HCT116 (cell line): ENCODE measurements at regions not wholly inside any gene's neighbourhood (a gene's known extent, or its start where the extent isn't known, plus 50 kb on each side); places are given as distances from the start of the nearest gene placed in this dataset.

Experiments used
- ATAC-seq: fragments of 200-7000 bp; cut with Tn5 transposase; 2 replicates; pipeline ENCODE4 v1.9.1; 2020; ENCODE audit warnings: mild to moderate bottlenecking, moderate library complexity
- BruUV-seq: library from RNA; stranded (reverse); fragments of 400-500 nt; replicated peaks from 2 replicates; lab custom pipeline; 2021; lab: Mats Ljungman, UMichigan
- CTCF ChIA-PET: fragments of 300-600 bp; sonication (Branson Sonifier 250); formaldehyde crosslinking; loops from one replicate; lab custom pipeline; 2021; ENCODE audit warnings: antibody characterized with exemption; lab: Charles Lee
- POLR2A ChIA-PET: fragments of 300-600, 350-600 bp; sonication (Branson Sonifier 250); formaldehyde crosslinking; loops from one replicate; lab custom pipeline; 2021; ENCODE audit warnings: antibody characterized with exemption; lab: Charles Lee
- RAD21 ChIA-PET, 2 experiments: fragments of 300-600 bp; sonication (Branson Sonifier 250); formaldehyde crosslinking; loops; one replicate each; lab custom pipeline; 2023; ENCODE audit warnings: low total read pairs in 2 of 2; ENCODE audit not compliant: uncharacterized antibody in 2 of 2, unreplicated experiment in 2 of 2, low non-redundant PET in 1 of 2; lab: Charles Lee
- DNase-seq: peaks from one replicate; pipeline ENCODE4 v3.0.0-alpha.2; 2010; ENCODE audit warnings: low read depth, low spot score
- H2AFZ ChIP-seq: fragments of 200-600 bp; shearing (Covaris generic), sonication (generic); 2 replicates; pipeline ENCODE4 v1.6.1; 2017; ENCODE audit warnings: low read depth, mixed run types, mixed read lengths, antibody characterized with exemption, low read length; ENCODE audit not compliant: poor library complexity, severe bottlenecking
- H3K27ac ChIP-seq: 2 replicates; pipeline ENCODE4 v1.5.1; 2012; ENCODE audit warnings: low read depth, low read length
- H3K27me3 ChIP-seq: fragments of 200-600 bp; sonication (generic); 2 replicates; pipeline ENCODE4 v1.6.1; 2016; ENCODE audit warnings: mixed run types, low read length, mixed read lengths; ENCODE audit not compliant: insufficient read depth
- H3K36me3 ChIP-seq, 2 experiments: fragments of 200-500 bp in 1 of 2; fragments of 200-600 bp in 1 of 2; sonication (Bioruptor generic) in 1 of 2; sonication (generic) in 1 of 2; 2 replicates each; pipeline versions ENCODE4 v1.5.1 to v1.6.1; 2014 to 2016; ENCODE audit warnings: low read length in 2 of 2, inconsistent platforms in 1 of 2, mixed read lengths in 1 of 2, mixed run types in 1 of 2; ENCODE audit not compliant: insufficient read depth in 2 of 2, control insufficient read depth in 1 of 2
- H3K4me1 ChIP-seq, 2 experiments: fragments of 200-600 bp in 1 of 2; sonication (generic) in 1 of 2; 2 replicates each; pipeline versions ENCODE4 v1.5.1 to v1.6.1; 2012 to 2017; ENCODE audit warnings: low read length in 2 of 2, inconsistent platforms in 1 of 2, mild to moderate bottlenecking in 1 of 2, mixed read lengths in 1 of 2, mixed run types in 1 of 2, moderate library complexity in 1 of 2; ENCODE audit not compliant: insufficient read depth in 2 of 2, control insufficient read depth in 1 of 2
- H3K4me2 ChIP-seq: fragments of 200-600 bp; sonication (generic); 2 replicates; pipeline ENCODE4 v1.6.1; 2017; ENCODE audit warnings: mixed run types, low read length, mixed read lengths
- H3K4me3 ChIP-seq, 2 experiments: fragments of 200-600 bp in 1 of 2; sonication (generic) in 1 of 2; replicated peaks in 1 of 2; 2 replicates each; pipeline ENCODE4 v1.5.1; 2011 to 2016; ENCODE audit warnings: low read length in 2 of 2, control low read depth in 1 of 2, low read depth in 1 of 2, mild to moderate bottlenecking in 1 of 2, mixed read lengths in 1 of 2, mixed run types in 1 of 2
- H3K79me2 ChIP-seq: fragments of 200-600 bp; sonication (generic); 2 replicates; pipeline ENCODE4 v1.6.1; 2017; ENCODE audit warnings: mild to moderate bottlenecking, mixed run types, low read length, moderate library complexity, mixed read lengths; ENCODE audit not compliant: insufficient read depth
- H3K9ac ChIP-seq: fragments of 200-600 bp; sonication (generic); 2 replicates; pipeline ENCODE4 v1.6.1; 2016; ENCODE audit warnings: low read length, mixed read lengths
- H3K9me2 ChIP-seq: fragments of 200-600 bp; sonication (generic), shearing (Covaris generic); 2 replicates; pipeline ENCODE4 v1.6.1; 2017; ENCODE audit warnings: mixed run types, mild to moderate bottlenecking, moderate library complexity; ENCODE audit not compliant: insufficient read depth
- H3K9me3 ChIP-seq, 2 experiments: fragments of 200-500 bp in 1 of 2; fragments of 200-600 bp in 1 of 2; sonication (Bioruptor generic) in 1 of 2; sonication (generic) in 1 of 2; 2 replicates each; pipeline ENCODE4 v1.6.1; 2014 to 2017; ENCODE audit warnings: low read length in 2 of 2, mixed read lengths in 2 of 2, inconsistent platforms in 1 of 2, low read depth in 1 of 2, mild to moderate bottlenecking in 1 of 2, mixed run types in 1 of 2, moderate library complexity in 1 of 2; ENCODE audit not compliant: control insufficient read depth in 1 of 2, insufficient read depth in 1 of 2
- H4K20me1 ChIP-seq: fragments of 200-600 bp; sonication (generic), shearing (Covaris generic); 2 replicates; pipeline ENCODE4 v1.6.1; 2017; ENCODE audit warnings: mixed run types, mild to moderate bottlenecking, moderate library complexity; ENCODE audit not compliant: insufficient read depth
- CBX3 ChIP-seq: IDR thresholded peaks from 2 replicates; pipeline ENCODE4 v1.6.1; 2012; ENCODE audit warnings: low read depth
- ELF1 ChIP-seq: IDR thresholded peaks from 2 replicates; pipeline ENCODE4 v1.6.1; 2012; ENCODE audit warnings: low read depth, borderline replicate concordance
- EZH2 ChIP-seq: fragments of 200-600 bp; sonication (generic); IDR thresholded peaks from 2 replicates; pipeline ENCODE4 v1.6.1; 2017; ENCODE audit warnings: antibody characterized with exemption, mixed run types
- EZH2phosphoT487 ChIP-seq: fragments of 200-600 bp; IDR thresholded peaks from 2 replicates; pipeline ENCODE4 v1.6.1; 2018; ENCODE audit warnings: antibody characterized with exemption, borderline replicate concordance
- FOSL1 ChIP-seq: IDR thresholded peaks from 2 replicates; pipeline ENCODE4 v1.6.1; 2012; ENCODE audit warnings: low read depth
- POLR2A ChIP-seq: IDR thresholded peaks from 2 replicates; pipeline ENCODE4 v1.7.0; 2011; ENCODE audit warnings: borderline replicate concordance; ENCODE audit not compliant: insufficient read depth, insufficient read length; ENCODE audit errors: extremely low read depth
- POLR2AphosphoS5 ChIP-seq: IDR thresholded peaks from 2 replicates; pipeline ENCODE4 v1.6.1; 2011; ENCODE audit warnings: mild to moderate bottlenecking, low read depth, low read length, moderate library complexity
- SIN3A ChIP-seq: IDR thresholded peaks from 2 replicates; pipeline ENCODE4 v1.6.1; 2012; ENCODE audit warnings: low read depth
- SRF ChIP-seq: IDR thresholded peaks from 2 replicates; pipeline ENCODE4 v1.6.1; 2012; ENCODE audit warnings: low read depth
- ZNF274 ChIP-seq: fragments of 200-500 bp; sonication (Bioruptor generic); IDR thresholded peaks from 2 replicates; pipeline ENCODE4 v1.6.1; 2014; ENCODE audit warnings: mild to moderate bottlenecking, low read depth, low read length, inconsistent platforms
- intact Hi-C: fragments of 100-400 bp; cut with micrococcal nuclease; formaldehyde crosslinking; loops from 2 replicates; pipeline ENCODE4 v1.10.0; 2022
- TF ChIP-seq, protein P1 (sequence below), 3 experiments: fragments of 200-600 bp in 1 of 3; sonication (generic) in 1 of 3; IDR thresholded peaks in 2 of 3; conservative IDR thresholded peaks in 1 of 3; 2 replicates each; pipeline ENCODE4 v1.5.1; 2012 to 2017; ENCODE audit warnings: low read depth in 2 of 3, low read length in 2 of 3, antibody characterized with exemption in 1 of 3, borderline replicate concordance in 1 of 3, control low read depth in 1 of 3, mild to moderate bottlenecking in 1 of 3, mixed read lengths in 1 of 3, mixed run types in 1 of 3, moderate library complexity in 1 of 3; ENCODE audit not compliant: insufficient read depth in 1 of 3
- TF ChIP-seq, protein P2 (sequence below): IDR thresholded peaks from 2 replicates; pipeline ENCODE4 v1.6.1; 2011; ENCODE audit warnings: mild to moderate bottlenecking, low read length, moderate library complexity; ENCODE audit not compliant: insufficient replicate concordance; ENCODE audit errors: extremely low read depth

DNA sequence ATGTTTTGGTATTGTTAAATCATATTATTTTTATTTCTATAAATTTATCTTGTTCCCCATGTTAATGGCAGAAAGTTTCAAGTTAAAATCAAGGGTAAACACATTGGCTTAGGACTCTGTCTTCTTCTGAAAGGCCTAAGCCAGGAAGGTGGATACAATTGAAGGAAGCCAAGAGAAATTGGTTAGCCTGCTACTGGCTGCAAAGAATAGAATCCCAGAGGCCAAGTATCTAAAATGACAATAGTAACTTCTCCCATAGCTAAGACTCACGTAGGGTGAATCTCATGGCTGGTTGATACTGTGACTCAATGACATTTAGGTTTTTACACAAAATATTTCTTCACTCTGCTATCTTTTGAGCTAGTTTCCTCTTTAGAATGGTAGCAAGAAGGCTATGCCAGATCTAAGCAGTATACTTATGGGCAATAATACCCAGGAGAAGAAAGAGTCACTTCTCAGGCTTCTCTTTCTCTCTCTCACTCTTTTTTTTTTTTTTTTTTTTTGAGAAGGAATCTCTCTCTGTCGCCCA is 621.5 kb upstream of the TBL1XR1 start:
- ChIA-PET RAD21 (no interaction called here), CTCF (no interaction called here), POLR2A (no interaction called here)
- BruUV-seq: no TSS peak
- Histone ChIP-seq H3K36me3 (no peaks in the 10 kb centered on the region), H3K27me3 (no peaks in the 10 kb centered on the region), H3K79me2 (no peaks in the 10 kb centered on the region), H3K4me1 (peaks cover 8 to 12% of the 10 kb centered on the region in 2 experiments; a peak in 3 of 4 replicates), H2AFZ (no peak overlapping the region), H3K4me3 (no peak overlapping the region), H4K20me1 (no peaks in the 10 kb centered on the region), H3K9me2 (no peaks in the 10 kb centered on the region), H3K9ac (no peak overlapping the region), H3K27ac (no peak overlapping the region), H3K9me3 (no peaks in the 10 kb centered on the region), H3K4me2 (no peak overlapping the region)
- TF ChIP-seq EZH2phosphoT487 (no peak), SIN3A (no peak), ZNF274 (no peak), POLR2A (no peak), POLR2AphosphoS5 (no peak), SRF (no peak)
- TF ChIP-seq, protein P1, sequence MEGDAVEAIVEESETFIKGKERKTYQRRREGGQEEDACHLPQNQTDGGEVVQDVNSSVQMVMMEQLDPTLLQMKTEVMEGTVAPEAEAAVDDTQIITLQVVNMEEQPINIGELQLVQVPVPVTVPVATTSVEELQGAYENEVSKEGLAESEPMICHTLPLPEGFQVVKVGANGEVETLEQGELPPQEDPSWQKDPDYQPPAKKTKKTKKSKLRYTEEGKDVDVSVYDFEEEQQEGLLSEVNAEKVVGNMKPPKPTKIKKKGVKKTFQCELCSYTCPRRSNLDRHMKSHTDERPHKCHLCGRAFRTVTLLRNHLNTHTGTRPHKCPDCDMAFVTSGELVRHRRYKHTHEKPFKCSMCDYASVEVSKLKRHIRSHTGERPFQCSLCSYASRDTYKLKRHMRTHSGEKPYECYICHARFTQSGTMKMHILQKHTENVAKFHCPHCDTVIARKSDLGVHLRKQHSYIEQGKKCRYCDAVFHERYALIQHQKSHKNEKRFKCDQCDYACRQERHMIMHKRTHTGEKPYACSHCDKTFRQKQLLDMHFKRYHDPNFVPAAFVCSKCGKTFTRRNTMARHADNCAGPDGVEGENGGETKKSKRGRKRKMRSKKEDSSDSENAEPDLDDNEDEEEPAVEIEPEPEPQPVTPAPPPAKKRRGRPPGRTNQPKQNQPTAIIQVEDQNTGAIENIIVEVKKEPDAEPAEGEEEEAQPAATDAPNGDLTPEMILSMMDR (IDR thresholded peaks at IDR 0.05 in 2 of 3, conservative IDR thresholded peaks at IDR 0.05 in 1 of 3; ENCODE audit: borderline replicate concordance in 1 of 3, insufficient read depth in 1 of 3, low read depth in 2 of 3, low read length in 2 of 3): no peak
- intact Hi-C loops: no loop called here
- DNase-seq (no peak), ATAC-seq (no peak)

DNA sequence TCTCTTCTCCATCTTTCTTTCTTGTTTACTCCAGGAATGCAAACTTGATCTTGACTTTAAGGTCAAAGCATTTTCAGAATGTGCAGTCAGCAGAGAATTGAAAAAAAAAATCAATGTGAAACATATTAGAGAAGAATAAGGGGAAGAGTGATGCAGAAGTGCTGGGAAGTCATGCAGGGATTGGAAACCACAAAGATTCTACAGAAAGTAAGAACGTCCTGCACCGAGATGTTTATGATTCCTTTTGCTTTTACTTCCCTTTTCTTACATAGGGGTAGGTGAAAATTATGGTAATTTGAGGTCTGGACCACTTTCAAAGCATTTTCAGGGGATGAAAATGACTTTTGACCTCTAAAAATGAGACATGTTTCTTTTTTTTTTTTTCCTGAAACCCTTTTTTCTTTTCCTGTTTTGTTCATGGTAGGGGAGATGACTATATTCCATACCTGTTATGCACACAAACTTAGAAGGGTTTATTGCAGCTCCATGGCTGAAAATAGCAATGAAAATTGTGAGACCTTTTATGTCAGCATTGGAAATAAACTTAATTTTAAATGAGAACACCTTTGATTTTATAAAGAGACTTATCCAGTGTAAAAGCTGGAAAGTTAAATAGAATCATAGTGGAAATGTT is 623.5 kb upstream of the TBL1XR1 start:
- Histone ChIP-seq H3K27ac (no peak overlapping the region), H3K36me3 (no peaks in the 10 kb centered on the region), H4K20me1 (no peaks in the 10 kb centered on the region), H3K9me2 (no peaks in the 10 kb centered on the region), H3K79me2 (no peaks in the 10 kb centered on the region), H3K9ac (no peak overlapping the region), H3K4me3 (no peak overlapping the region), H3K9me3 (no peaks in the 10 kb centered on the region), H2AFZ (no peak overlapping the region), H3K27me3 (no peaks in the 10 kb centered on the region), H3K4me2 (no peak overlapping the region), H3K4me1 (peaks cover 8 to 12% of the 10 kb centered on the region in 2 experiments; a peak in 3 of 4 replicates)
- ATAC-seq (no peak), DNase-seq (no peak)
- intact Hi-C loops: no loop called here
- ChIA-PET POLR2A (no interaction called here), RAD21 (no interaction called here), CTCF (no interaction called here)
- no TSS peak for BruUV-seq
- TF ChIP-seq, protein P1 (IDR thresholded peaks at IDR 0.05 in 2 of 3, conservative IDR thresholded peaks at IDR 0.05 in 1 of 3; ENCODE audit: borderline replicate concordance in 1 of 3, insufficient read depth in 1 of 3, low read depth in 2 of 3, low read length in 2 of 3): no peak
- TF ChIP-seq, protein P2, sequence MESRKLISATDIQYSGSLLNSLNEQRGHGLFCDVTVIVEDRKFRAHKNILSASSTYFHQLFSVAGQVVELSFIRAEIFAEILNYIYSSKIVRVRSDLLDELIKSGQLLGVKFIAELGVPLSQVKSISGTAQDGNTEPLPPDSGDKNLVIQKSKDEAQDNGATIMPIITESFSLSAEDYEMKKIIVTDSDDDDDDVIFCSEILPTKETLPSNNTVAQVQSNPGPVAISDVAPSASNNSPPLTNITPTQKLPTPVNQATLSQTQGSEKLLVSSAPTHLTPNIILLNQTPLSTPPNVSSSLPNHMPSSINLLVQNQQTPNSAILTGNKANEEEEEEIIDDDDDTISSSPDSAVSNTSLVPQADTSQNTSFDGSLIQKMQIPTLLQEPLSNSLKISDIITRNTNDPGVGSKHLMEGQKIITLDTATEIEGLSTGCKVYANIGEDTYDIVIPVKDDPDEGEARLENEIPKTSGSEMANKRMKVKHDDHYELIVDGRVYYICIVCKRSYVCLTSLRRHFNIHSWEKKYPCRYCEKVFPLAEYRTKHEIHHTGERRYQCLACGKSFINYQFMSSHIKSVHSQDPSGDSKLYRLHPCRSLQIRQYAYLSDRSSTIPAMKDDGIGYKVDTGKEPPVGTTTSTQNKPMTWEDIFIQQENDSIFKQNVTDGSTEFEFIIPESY: no peak
- TF ChIP-seq CBX3 (no peak), FOSL1 (no peak), EZH2 (no peak), SIN3A (no peak), ELF1 (no peak)
